K562 (cell line): ENCODE measurements at regions not wholly inside any gene's neighbourhood (a gene's known extent, or its start where the extent isn't known, plus 50 kb on each side); places are given as distances from the start of the nearest gene placed in this dataset.

Experiments
- E2F3 ChIP-seq: fragments of 250-450 bp; sonication (Bioruptor Pico); IDR thresholded peaks from 2 replicates; pipeline ENCODE4 v1.4.0; 2020; ENCODE audit warnings: mild to moderate bottlenecking
- HDAC6 ChIP-seq: IDR thresholded peaks from 2 replicates; pipeline ENCODE4 v1.6.1; 2012; ENCODE audit warnings: low read depth, mild to moderate bottlenecking, control low read depth, inconsistent platforms, low read length, moderate library complexity
- MEF2A ChIP-seq: IDR thresholded peaks from 2 replicates; pipeline ENCODE4 v1.6.1; 2011; ENCODE audit warnings: low read depth, mild to moderate bottlenecking, low read length, moderate library complexity; ENCODE audit not compliant: control insufficient read depth
- MTF1 ChIP-seq: fragments of 250-450 bp; sonication (Bioruptor Pico); IDR thresholded peaks from 2 replicates; pipeline ENCODE4 v1.9.0; 2021; ENCODE audit warnings: moderate library complexity, mild to moderate bottlenecking, inconsistent platforms, borderline replicate concordance
- NFXL1 ChIP-seq: fragments of 450-650 bp; formaldehyde crosslinking; IDR thresholded peaks from 2 replicates; pipeline ENCODE4 v1.4.0; 2021; ENCODE audit warnings: mild to moderate bottlenecking
- RBBP5 ChIP-seq: fragments of 200-600 bp; sonication (generic); IDR thresholded peaks from 2 replicates; pipeline ENCODE4 v1.6.1; 2012; ENCODE audit warnings: borderline replicate concordance, mild to moderate bottlenecking, low read length, control low read depth, inconsistent platforms; ENCODE audit not compliant: insufficient read depth, poor library complexity, severe bottlenecking
- RFX5 ChIP-seq: IDR thresholded peaks from 2 replicates; pipeline ENCODE4 v1.6.1; 2011; ENCODE audit warnings: low read depth, mild to moderate bottlenecking, improper control_type of control experiment, low read length
- TEAD2 ChIP-seq: fragments of 450-650 bp; IDR thresholded peaks from 2 replicates; pipeline ENCODE4 v1.6.1; 2016; ENCODE audit warnings: missing genetic modification characterization, control low read depth, missing compliant biosample characterization
- XRCC4 ChIP-seq: IDR thresholded peaks from one replicate; pipeline ENCODE4 v1.6.1; 2011; ENCODE audit not compliant: insufficient read depth, insufficient read length; ENCODE audit errors: extremely low read depth
- ZNF766 ChIP-seq: fragments of 200-800 bp; sonication (Bioruptor generic); conservative IDR thresholded peaks from 2 replicates; pipeline ENCODE4 v1.6.1; 2016; ENCODE audit warnings: missing genetic modification characterization, missing compliant biosample characterization
- TF ChIP-seq, protein P1 (sequence below), 3 experiments: IDR thresholded peaks in 2 of 3; conservative IDR thresholded peaks in 1 of 3; 2 replicates each; pipeline ENCODE4 v1.5.1; 2011 to 2012; ENCODE audit warnings: low read length in 3 of 3, mild to moderate bottlenecking in 3 of 3, control low read depth in 2 of 3, improper control_type of control experiment in 1 of 3, inconsistent platforms in 1 of 3, low read depth in 1 of 3, mixed read lengths in 1 of 3, moderate library complexity in 1 of 3; ENCODE audit not compliant: insufficient read depth in 2 of 3
- TF ChIP-seq, protein P2 (sequence below): fragments of 250-450 bp; sonication (Bioruptor Pico); IDR thresholded peaks from 2 replicates; pipeline ENCODE4 v1.4.0; 2020; ENCODE audit warnings: mild to moderate bottlenecking, moderate library complexity
- TF ChIP-seq, protein P3 (sequence below): IDR thresholded peaks from 3 replicates; pipeline ENCODE4 v1.6.1; 2011; ENCODE audit warnings: borderline replicate concordance, mild to moderate bottlenecking; ENCODE audit not compliant: insufficient read length, insufficient read depth
- TF ChIP-seq, protein P4 (sequence below): fragments of 250-450 bp; sonication (Bioruptor Pico); IDR thresholded peaks from 2 replicates; pipeline ENCODE4 v1.8.0; 2022; ENCODE audit warnings: inconsistent platforms, mild to moderate bottlenecking, moderate library complexity, borderline replicate concordance
- TF ChIP-seq, protein P5 (sequence below): fragments of 250-450 bp; sonication (Bioruptor Pico); IDR thresholded peaks from 2 replicates; pipeline ENCODE4 v1.5.1; 2021; ENCODE audit warnings: mild to moderate bottlenecking
- TF ChIP-seq, protein P6 (sequence below): fragments of 200-800 bp; sonication (Bioruptor generic); IDR thresholded peaks from 2 replicates; pipeline ENCODE4 v1.6.1; 2017; ENCODE audit warnings: missing genetic modification characterization, missing compliant biosample characterization
- TF ChIP-seq, protein P7 (sequence below): sonication (generic); formaldehyde crosslinking; IDR thresholded peaks from 2 replicates; pipeline ENCODE4 v1.8.0; 2022; ENCODE audit warnings: mild to moderate bottlenecking, missing genetic modification reagents

DNA sequence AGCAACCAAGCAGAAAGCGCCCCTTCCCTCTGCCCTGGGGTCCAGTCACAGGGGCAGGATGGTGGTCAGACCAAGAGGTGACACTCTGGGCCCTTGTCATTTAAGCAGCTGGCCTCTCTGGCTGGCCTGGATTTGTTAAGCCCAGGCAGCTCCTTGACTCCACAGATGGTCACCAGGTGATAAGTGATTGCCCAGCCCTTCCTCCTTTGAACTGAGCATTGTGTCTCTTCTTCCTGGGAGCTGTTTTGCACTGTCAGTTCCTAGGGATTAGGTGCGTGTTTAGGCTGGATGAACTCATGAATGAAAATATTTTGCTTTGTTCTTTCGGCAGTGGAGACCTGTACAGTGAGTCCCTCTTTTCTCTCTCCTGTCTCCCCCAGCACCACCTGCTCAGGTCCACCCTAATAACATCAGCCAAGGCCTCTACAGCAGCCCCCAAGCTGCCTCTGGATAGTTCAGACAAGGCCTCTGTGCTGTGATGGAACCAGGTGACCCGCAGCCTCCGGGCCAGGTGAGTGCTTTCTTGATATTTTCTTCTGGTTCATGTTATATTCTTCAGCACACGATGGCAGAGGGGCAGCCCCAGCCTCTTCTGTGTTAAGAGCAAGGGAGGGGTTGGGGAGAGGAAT lies 139.7 kb upstream of the PITX1 start (continued):
- TF ChIP-seq, protein P1, sequence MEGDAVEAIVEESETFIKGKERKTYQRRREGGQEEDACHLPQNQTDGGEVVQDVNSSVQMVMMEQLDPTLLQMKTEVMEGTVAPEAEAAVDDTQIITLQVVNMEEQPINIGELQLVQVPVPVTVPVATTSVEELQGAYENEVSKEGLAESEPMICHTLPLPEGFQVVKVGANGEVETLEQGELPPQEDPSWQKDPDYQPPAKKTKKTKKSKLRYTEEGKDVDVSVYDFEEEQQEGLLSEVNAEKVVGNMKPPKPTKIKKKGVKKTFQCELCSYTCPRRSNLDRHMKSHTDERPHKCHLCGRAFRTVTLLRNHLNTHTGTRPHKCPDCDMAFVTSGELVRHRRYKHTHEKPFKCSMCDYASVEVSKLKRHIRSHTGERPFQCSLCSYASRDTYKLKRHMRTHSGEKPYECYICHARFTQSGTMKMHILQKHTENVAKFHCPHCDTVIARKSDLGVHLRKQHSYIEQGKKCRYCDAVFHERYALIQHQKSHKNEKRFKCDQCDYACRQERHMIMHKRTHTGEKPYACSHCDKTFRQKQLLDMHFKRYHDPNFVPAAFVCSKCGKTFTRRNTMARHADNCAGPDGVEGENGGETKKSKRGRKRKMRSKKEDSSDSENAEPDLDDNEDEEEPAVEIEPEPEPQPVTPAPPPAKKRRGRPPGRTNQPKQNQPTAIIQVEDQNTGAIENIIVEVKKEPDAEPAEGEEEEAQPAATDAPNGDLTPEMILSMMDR (IDR thresholded peaks at IDR 0.05 in 2 of 3, conservative IDR thresholded peaks at IDR 0.05 in 1 of 3; ENCODE audit: insufficient read depth in 2 of 3, low read depth in 1 of 3, low read length in 3 of 3): 0 out of 6 replicates have a peak, but pooled peaks of 1 of the 3 experiments have one; percentile 2
- no peak for TF ChIP-seq MEF2A
- TF ChIP-seq, protein P2, sequence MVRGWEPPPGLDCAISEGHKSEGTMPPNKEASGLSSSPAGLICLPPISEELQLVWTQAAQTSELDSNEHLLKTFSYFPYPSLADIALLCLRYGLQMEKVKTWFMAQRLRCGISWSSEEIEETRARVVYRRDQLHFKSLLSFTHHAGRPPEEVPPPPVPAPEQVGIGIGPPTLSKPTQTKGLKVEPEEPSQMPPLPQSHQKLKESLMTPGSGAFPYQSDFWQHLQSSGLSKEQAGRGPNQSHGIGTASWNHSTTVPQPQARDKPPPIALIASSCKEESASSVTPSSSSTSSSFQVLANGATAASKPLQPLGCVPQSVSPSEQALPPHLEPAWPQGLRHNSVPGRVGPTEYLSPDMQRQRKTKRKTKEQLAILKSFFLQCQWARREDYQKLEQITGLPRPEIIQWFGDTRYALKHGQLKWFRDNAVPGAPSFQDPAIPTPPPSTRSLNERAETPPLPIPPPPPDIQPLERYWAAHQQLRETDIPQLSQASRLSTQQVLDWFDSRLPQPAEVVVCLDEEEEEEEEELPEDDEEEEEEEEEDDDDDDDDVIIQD (CRISPR knock-in tag): no peak
- no peak for TF ChIP-seq E2F3
- TF ChIP-seq, protein P3, sequence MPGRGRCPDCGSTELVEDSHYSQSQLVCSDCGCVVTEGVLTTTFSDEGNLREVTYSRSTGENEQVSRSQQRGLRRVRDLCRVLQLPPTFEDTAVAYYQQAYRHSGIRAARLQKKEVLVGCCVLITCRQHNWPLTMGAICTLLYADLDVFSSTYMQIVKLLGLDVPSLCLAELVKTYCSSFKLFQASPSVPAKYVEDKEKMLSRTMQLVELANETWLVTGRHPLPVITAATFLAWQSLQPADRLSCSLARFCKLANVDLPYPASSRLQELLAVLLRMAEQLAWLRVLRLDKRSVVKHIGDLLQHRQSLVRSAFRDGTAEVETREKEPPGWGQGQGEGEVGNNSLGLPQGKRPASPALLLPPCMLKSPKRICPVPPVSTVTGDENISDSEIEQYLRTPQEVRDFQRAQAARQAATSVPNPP: no peak
- TF ChIP-seq, protein P4, sequence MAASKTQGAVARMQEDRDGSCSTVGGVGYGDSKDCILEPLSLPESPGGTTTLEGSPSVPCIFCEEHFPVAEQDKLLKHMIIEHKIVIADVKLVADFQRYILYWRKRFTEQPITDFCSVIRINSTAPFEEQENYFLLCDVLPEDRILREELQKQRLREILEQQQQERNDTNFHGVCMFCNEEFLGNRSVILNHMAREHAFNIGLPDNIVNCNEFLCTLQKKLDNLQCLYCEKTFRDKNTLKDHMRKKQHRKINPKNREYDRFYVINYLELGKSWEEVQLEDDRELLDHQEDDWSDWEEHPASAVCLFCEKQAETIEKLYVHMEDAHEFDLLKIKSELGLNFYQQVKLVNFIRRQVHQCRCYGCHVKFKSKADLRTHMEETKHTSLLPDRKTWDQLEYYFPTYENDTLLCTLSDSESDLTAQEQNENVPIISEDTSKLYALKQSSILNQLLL (CRISPR knock-in tag): no peak
- TF ChIP-seq RBBP5: no peak
- no peak for TF ChIP-seq TEAD2 (tag)
- TF ChIP-seq RFX5: no peak
- TF ChIP-seq ZNF766 (CRISPR knock-in tag): no peak
- no peak for TF ChIP-seq XRCC4
- TF ChIP-seq, protein P5, sequence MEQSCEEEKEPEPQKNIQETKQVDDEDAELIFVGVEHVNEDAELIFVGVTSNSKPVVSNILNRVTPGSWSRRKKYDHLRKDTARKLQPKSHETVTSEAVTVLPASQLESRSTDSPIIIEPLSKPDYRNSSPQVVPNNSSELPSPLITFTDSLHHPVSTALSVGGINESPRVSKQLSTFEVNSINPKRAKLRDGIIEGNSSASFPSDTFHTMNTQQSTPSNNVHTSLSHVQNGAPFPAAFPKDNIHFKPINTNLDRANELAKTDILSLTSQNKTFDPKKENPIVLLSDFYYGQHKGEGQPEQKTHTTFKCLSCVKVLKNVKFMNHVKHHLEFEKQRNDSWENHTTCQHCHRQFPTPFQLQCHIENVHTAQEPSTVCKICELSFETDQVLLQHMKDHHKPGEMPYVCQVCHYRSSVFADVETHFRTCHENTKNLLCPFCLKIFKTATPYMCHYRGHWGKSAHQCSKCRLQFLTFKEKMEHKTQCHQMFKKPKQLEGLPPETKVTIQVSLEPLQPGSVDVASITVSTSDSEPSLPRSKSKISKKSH (CRISPR knock-in tag): no peak
- TF ChIP-seq, protein P6, sequence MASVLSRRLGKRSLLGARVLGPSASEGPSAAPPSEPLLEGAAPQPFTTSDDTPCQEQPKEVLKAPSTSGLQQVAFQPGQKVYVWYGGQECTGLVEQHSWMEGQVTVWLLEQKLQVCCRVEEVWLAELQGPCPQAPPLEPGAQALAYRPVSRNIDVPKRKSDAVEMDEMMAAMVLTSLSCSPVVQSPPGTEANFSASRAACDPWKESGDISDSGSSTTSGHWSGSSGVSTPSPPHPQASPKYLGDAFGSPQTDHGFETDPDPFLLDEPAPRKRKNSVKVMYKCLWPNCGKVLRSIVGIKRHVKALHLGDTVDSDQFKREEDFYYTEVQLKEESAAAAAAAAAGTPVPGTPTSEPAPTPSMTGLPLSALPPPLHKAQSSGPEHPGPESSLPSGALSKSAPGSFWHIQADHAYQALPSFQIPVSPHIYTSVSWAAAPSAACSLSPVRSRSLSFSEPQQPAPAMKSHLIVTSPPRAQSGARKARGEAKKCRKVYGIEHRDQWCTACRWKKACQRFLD (CRISPR knock-in tag): no peak
- TF ChIP-seq MTF1 (CRISPR knock-in tag): no peak
- TF ChIP-seq NFXL1 (CRISPR knock-in tag): no peak
- TF ChIP-seq, protein P7, sequence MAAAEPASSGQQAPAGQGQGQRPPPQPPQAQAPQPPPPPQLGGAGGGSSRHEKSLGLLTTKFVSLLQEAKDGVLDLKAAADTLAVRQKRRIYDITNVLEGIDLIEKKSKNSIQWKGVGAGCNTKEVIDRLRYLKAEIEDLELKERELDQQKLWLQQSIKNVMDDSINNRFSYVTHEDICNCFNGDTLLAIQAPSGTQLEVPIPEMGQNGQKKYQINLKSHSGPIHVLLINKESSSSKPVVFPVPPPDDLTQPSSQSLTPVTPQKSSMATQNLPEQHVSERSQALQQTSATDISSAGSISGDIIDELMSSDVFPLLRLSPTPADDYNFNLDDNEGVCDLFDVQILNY (CRISPR knock-in tag): no peak
- TF ChIP-seq HDAC6: no peak
